K562 (cell line): ENCODE measurements at regions not wholly inside any gene's neighbourhood (a gene's known extent, or its start where the extent isn't known, plus 50 kb on each side); places are given as distances from the start of the nearest gene placed in this dataset.

ENCODE experiments used
- ATAC-seq: fragments of 200-7000 bp; cut with Tn5 transposase; 3 replicates; pipeline ENCODE4 v1.9.1; 2020; ENCODE audit warnings: moderate library complexity
- BruUV-seq: library from RNA; stranded (reverse); fragments of 400-500 nt; replicated peaks from 2 replicates; lab custom pipeline; 2021; lab: Mats Ljungman, UMichigan
- CTCF ChIA-PET: fragments of 300-600 bp; formaldehyde crosslinking; extraction: SDS; loops from one replicate; lab custom pipeline; 2021; ENCODE audit warnings: low intra/inter-chr PET ratio; lab: Yijun Ruan, JAX
- POLR2A ChIA-PET: fragments of 300-600, 350-650 bp; sonication (Branson Sonifier 250); formaldehyde crosslinking; extraction: SDS; loops from one replicate; lab custom pipeline; 2021; ENCODE audit warnings: antibody characterized with exemption, inconsistent platforms; lab: Yijun Ruan, JAX
- DNase-seq, 4 experiments: peaks; one replicate each; pipeline versions ENCODE4 v3.0.0 to v3.0.0-alpha.2; 2011 to 2018; ENCODE audit warnings: low spot score in 3 of 4, mixed read lengths in 3 of 4; ENCODE audit errors: extremely low read depth in 1 of 4
- FAIRE-seq: peaks from 2 replicates; lab custom pipeline; 2011; peaks lifted over from hg19 to GRCh38; lab: Jason Lieb, UNC
- H2AFZ ChIP-seq: 2 replicates; pipeline ENCODE4 v1.6.0; 2011; ENCODE audit warnings: low read depth, low read length, control low read depth, inconsistent platforms
- H3K27ac ChIP-seq: fragments of 200-600 bp; 3 replicates; pipeline ENCODE4 v1.8.0; 2011; ENCODE audit warnings: low read depth, mild to moderate bottlenecking, control low read depth, inconsistent platforms, low read length, moderate library complexity, mixed read lengths; ENCODE audit errors: extremely low read depth
- H3K27me3 ChIP-seq, 2 experiments: fragments of 300-600 bp in 1 of 2; 2 replicates in 1 of 2; 3 replicates in 1 of 2; pipeline versions ENCODE4 v1.6.0 to v1.8.0; 2011; ENCODE audit warnings: inconsistent platforms in 2 of 2, low read length in 2 of 2, mild to moderate bottlenecking in 1 of 2, mixed read lengths in 1 of 2, moderate library complexity in 1 of 2; ENCODE audit not compliant: control insufficient read depth in 2 of 2, insufficient read depth in 2 of 2
- H3K36me3 ChIP-seq: fragments of 300-600 bp; 3 replicates; pipeline ENCODE4 v1.8.0; 2011; ENCODE audit warnings: mild to moderate bottlenecking, low read length, inconsistent platforms; ENCODE audit not compliant: control insufficient read depth, insufficient read depth
- H3K4me1 ChIP-seq, 2 experiments: fragments of 200-600 bp in 1 of 2; replicated peaks in 1 of 2; 2 replicates in 1 of 2; 3 replicates in 1 of 2; pipeline versions ENCODE4 v1.5.1 to v1.8.0; 2011; ENCODE audit warnings: inconsistent platforms in 2 of 2, low read length in 2 of 2, mild to moderate bottlenecking in 1 of 2, mixed read lengths in 1 of 2, moderate library complexity in 1 of 2; ENCODE audit not compliant: control insufficient read depth in 2 of 2, insufficient read depth in 2 of 2
- H3K4me2 ChIP-seq: 2 replicates; pipeline ENCODE4 v1.6.1; 2011; ENCODE audit warnings: low read length, control low read depth, inconsistent platforms, mixed read lengths; ENCODE audit not compliant: insufficient read depth
- H3K4me3 ChIP-seq: fragments of 200-600 bp; sonication (generic), shearing (Covaris generic); 2 replicates; pipeline ENCODE4 v1.5.1; 2016; ENCODE audit warnings: control low read depth, inconsistent platforms
- H3K79me2 ChIP-seq: fragments of 200-600 bp; 3 replicates; pipeline ENCODE4 v1.8.0; 2011; ENCODE audit warnings: low read length, inconsistent platforms; ENCODE audit not compliant: control insufficient read depth, insufficient read depth
- H3K9ac ChIP-seq, 2 experiments: 2 replicates each; pipeline versions ENCODE4 v1.6.0 to v1.6.1; 2011; ENCODE audit warnings: low read depth in 2 of 2, low read length in 2 of 2, control low read depth in 1 of 2, inconsistent platforms in 1 of 2, mild to moderate bottlenecking in 1 of 2, mixed read lengths in 1 of 2; ENCODE audit not compliant: insufficient read depth in 1 of 2
- H3K9me1 ChIP-seq: one replicate; pipeline ENCODE4 v1.6.0; 2011; ENCODE audit warnings: inconsistent platforms, mild to moderate bottlenecking, low read length, moderate library complexity; ENCODE audit not compliant: control insufficient read depth, insufficient read depth
- H3K9me3 ChIP-seq: replicated peaks from 2 replicates; pipeline ENCODE4 v1.5.1; 2011; ENCODE audit warnings: low read depth, low read length, inconsistent platforms; ENCODE audit not compliant: control insufficient read depth, insufficient read depth
- H4K20me1 ChIP-seq: replicated peaks from 2 replicates; pipeline ENCODE4 v1.6.1; 2011; ENCODE audit warnings: low read length, inconsistent platforms, mixed read lengths; ENCODE audit not compliant: control insufficient read depth, insufficient read depth
- CBX1 ChIP-seq: sonication (generic); IDR thresholded peaks from 2 replicates; pipeline ENCODE4 v1.6.1; 2016; ENCODE audit warnings: antibody characterized with exemption, low read depth, mild to moderate bottlenecking
- RFX5 ChIP-seq: IDR thresholded peaks from 2 replicates; pipeline ENCODE4 v1.6.1; 2011; ENCODE audit warnings: low read depth, mild to moderate bottlenecking, improper control_type of control experiment, low read length
- SMARCC2 ChIP-seq: fragments of 450-650 bp; IDR thresholded peaks from 2 replicates; pipeline ENCODE4 v1.6.1; 2017; ENCODE audit warnings: antibody characterized with exemption, moderate library complexity, mild to moderate bottlenecking, low read depth
- TCFL5 ChIP-seq: fragments of 250-450 bp; sonication (Bioruptor Pico); conservative IDR thresholded peaks from 2 replicates; pipeline ENCODE4 v1.6.1; 2021; ENCODE audit warnings: mild to moderate bottlenecking, moderate library complexity, matching md5 sums
- ZNF3 ChIP-seq: fragments of 250-450 bp; sonication (Bioruptor Pico); IDR thresholded peaks from 2 replicates; pipeline ENCODE4 v1.5.0; 2021; ENCODE audit warnings: mild to moderate bottlenecking, moderate library complexity
- WGBS: fragments of 100-300 bp; shearing (Covaris generic); methylation state at CpG from one replicate; pipeline ENCODE4 v1.1.6; 2016; ENCODE audit warnings: low coverage, mixed read lengths; ENCODE audit not compliant: insufficient coverage; ENCODE audit errors: missing lambda C conversion rate; 5-methylcytosine and 5-hydroxymethylcytosine counted together
- in situ Hi-C: fragments of 300-500 bp; cut with MboI; formaldehyde crosslinking; loops from 4 replicates; pipeline ENCODE4 v1.15.0; 2018; ENCODE audit warnings: inconsistent platforms, mixed read lengths
- intact Hi-C: fragments of 100-400 bp; cut with micrococcal nuclease; formaldehyde crosslinking; loops from 2 replicates; pipeline ENCODE4 v1.14.2; 2022
- TF ChIP-seq, protein P1 (sequence below): fragments of 450-650 bp; IDR thresholded peaks from 2 replicates; pipeline ENCODE4 v1.6.1; 2016; ENCODE audit warnings: mild to moderate bottlenecking
- TF ChIP-seq, protein P2 (sequence below): sonication (generic); formaldehyde crosslinking; IDR thresholded peaks from 2 replicates; pipeline ENCODE4 v1.8.0; 2022; ENCODE audit warnings: missing genetic modification reagents, mild to moderate bottlenecking, borderline replicate concordance
- TF ChIP-seq, protein P3 (sequence below): sonication (generic); formaldehyde crosslinking; IDR thresholded peaks from 2 replicates; pipeline ENCODE4 v1.8.0; 2022; ENCODE audit warnings: mild to moderate bottlenecking, missing genetic modification reagents
- TF ChIP-seq, protein P4 (sequence below): fragments of 250-450 bp; sonication (Bioruptor Pico); IDR thresholded peaks from 2 replicates; pipeline ENCODE4 v1.8.0; 2022; ENCODE audit warnings: moderate library complexity, mild to moderate bottlenecking, inconsistent platforms
- TF ChIP-seq, protein P5 (sequence below): fragments of 150-350 bp; conservative IDR thresholded peaks from 2 replicates; pipeline ENCODE4 v1.6.1; 2014; ENCODE audit warnings: low read length

DNA sequence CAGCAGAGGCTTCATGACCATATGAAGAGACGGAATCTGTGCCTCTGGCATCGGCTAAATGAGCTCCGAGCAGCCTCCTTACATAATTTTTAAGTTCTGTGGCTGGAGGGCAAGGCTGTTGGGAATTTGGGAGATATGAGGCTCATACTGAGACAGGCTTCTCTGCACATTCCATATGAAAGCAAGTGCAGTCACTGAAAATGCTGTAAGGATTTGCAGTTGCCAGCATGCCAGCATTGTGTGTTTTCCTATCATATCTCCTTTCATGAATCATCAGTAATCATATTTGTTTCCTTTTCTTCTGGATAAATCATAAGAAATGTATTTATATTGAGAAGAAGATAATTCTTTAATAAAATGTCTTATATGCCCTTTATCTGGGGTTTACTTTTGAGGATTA, 775.4 kb downstream of the SEMA5A start:
- intact Hi-C loops, result no loop called here
- Histone ChIP-seq H3K9ac (no peak overlapping the region), H3K27ac (no peak overlapping the region)
- TF ChIP-seq CBX1 (no peak), RFX5 (no peak), ZNF3 (CRISPR knock-in tag) (no peak), TCFL5 (CRISPR knock-in tag) (no peak), SMARCC2 (no peak)
- TF ChIP-seq, protein P1, sequence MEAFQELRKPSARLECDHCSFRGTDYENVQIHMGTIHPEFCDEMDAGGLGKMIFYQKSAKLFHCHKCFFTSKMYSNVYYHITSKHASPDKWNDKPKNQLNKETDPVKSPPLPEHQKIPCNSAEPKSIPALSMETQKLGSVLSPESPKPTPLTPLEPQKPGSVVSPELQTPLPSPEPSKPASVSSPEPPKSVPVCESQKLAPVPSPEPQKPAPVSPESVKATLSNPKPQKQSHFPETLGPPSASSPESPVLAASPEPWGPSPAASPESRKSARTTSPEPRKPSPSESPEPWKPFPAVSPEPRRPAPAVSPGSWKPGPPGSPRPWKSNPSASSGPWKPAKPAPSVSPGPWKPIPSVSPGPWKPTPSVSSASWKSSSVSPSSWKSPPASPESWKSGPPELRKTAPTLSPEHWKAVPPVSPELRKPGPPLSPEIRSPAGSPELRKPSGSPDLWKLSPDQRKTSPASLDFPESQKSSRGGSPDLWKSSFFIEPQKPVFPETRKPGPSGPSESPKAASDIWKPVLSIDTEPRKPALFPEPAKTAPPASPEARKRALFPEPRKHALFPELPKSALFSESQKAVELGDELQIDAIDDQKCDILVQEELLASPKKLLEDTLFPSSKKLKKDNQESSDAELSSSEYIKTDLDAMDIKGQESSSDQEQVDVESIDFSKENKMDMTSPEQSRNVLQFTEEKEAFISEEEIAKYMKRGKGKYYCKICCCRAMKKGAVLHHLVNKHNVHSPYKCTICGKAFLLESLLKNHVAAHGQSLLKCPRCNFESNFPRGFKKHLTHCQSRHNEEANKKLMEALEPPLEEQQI, result no peak
- TF ChIP-seq, protein P2, sequence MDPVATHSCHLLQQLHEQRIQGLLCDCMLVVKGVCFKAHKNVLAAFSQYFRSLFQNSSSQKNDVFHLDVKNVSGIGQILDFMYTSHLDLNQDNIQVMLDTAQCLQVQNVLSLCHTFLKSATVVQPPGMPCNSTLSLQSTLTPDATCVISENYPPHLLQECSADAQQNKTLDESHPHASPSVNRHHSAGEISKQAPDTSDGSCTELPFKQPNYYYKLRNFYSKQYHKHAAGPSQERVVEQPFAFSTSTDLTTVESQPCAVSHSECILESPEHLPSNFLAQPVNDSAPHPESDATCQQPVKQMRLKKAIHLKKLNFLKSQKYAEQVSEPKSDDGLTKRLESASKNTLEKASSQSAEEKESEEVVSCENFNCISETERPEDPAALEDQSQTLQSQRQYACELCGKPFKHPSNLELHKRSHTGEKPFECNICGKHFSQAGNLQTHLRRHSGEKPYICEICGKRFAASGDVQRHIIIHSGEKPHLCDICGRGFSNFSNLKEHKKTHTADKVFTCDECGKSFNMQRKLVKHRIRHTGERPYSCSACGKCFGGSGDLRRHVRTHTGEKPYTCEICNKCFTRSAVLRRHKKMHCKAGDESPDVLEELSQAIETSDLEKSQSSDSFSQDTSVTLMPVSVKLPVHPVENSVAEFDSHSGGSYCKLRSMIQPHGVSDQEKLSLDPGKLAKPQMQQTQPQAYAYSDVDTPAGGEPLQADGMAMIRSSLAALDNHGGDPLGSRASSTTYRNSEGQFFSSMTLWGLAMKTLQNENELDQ (CRISPR knock-in tag), result no peak
- TF ChIP-seq, protein P3, sequence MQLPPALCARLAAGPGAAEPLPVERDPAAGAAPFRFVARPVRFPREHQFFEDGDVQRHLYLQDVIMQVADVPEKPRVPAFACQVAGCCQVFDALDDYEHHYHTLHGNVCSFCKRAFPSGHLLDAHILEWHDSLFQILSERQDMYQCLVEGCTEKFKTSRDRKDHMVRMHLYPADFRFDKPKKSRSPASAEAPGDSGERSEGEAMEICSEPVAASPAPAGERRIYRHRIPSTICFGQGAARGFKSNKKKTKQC, result no peak
- TF ChIP-seq, protein P4, sequence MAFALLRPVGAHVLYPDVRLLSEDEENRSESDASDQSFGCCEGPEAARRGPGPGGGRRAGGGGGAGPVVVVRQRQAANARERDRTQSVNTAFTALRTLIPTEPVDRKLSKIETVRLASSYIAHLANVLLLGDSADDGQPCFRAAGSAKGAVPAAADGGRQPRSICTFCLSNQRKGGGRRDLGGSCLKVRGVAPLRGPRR (CRISPR knock-in tag), result no peak
- TF ChIP-seq, protein P5, sequence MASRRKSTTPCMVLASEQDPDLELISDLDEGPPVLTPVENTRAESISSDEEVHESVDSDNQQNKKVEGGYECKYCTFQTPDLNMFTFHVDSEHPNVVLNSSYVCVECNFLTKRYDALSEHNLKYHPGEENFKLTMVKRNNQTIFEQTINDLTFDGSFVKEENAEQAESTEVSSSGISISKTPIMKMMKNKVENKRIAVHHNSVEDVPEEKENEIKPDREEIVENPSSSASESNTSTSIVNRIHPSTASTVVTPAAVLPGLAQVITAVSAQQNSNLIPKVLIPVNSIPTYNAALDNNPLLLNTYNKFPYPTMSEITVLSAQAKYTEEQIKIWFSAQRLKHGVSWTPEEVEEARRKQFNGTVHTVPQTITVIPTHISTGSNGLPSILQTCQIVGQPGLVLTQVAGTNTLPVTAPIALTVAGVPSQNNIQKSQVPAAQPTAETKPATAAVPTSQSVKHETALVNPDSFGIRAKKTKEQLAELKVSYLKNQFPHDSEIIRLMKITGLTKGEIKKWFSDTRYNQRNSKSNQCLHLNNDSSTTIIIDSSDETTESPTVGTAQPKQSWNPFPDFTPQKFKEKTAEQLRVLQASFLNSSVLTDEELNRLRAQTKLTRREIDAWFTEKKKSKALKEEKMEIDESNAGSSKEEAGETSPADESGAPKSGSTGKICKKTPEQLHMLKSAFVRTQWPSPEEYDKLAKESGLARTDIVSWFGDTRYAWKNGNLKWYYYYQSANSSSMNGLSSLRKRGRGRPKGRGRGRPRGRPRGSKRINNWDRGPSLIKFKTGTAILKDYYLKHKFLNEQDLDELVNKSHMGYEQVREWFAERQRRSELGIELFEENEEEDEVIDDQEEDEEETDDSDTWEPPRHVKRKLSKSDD, result no peak
- TF ChIP-seq, all 486 proteins: peak for 0
- no peak for DNase-seq
- 2% methylated on average over 3 of the region's 3 CpGs for WGBS
- BruUV-seq, result no TSS peak
- POLR2A ChIA-PET, result no interaction called here
- H3K79me2 ChIP-seq, result no peaks in the 10 kb centered on the region
- FAIRE-seq, result no peak
- no peaks in the 10 kb centered on the region for H3K9me3 ChIP-seq
- in situ Hi-C loops, result no loop called here
- H4K20me1 ChIP-seq, result no peaks in the 10 kb centered on the region
- no peak overlapping the region for H3K4me3 ChIP-seq
- CTCF ChIA-PET, result no interaction called here
- H3K36me3 ChIP-seq, result no peaks in the 10 kb centered on the region
- no peaks in the 10 kb centered on the region for H3K9me1 ChIP-seq
- H3K4me1 ChIP-seq, result no peaks in the 10 kb centered on the region
- no peak overlapping the region for H2AFZ ChIP-seq
- no peak overlapping the region for H3K4me2 ChIP-seq
- ATAC-seq, result no peak
- no peaks in the 10 kb centered on the region for H3K27me3 ChIP-seq
